ENCODE measurements at regions not wholly inside any gene's neighbourhood (a gene's known extent, or its start where the extent isn't known, plus 50 kb on each side); places are given as distances from the start of the nearest gene placed in this dataset.

DNA sequence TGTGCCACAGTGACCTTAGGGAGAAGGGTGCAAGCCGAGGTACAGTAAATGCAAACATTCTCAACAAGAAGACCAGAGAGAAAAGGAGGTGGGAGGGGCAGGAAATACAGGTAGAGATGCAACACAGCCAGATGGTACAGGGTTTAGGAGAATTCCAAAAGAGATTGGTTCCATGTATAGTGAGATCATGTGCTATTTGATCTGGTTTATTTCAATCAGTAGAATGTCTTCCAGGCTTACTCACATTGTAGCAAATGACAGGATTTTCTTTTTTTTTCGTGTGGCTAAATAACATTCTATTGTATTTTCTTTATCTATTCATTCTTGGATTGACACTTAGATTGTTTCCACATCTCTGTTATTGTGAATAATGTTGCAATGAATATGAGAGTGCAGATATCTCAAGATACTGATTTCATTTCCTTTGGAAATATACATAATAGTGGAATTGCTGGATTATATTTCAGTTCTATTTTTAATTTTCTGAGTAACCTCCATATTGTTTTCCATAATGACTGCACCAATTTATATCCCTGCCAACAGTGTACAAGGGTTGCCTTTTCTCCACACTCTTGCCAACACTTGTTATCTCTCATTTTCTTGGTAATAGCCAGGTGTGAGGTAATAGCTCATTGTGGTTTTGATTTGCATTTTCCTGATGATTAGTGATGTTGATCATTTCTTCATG, 107.8 kb upstream of the GAS1 start:
- H3K27ac ChIP-seq: no peak overlapping the region
- TF ChIP-seq, protein P1, sequence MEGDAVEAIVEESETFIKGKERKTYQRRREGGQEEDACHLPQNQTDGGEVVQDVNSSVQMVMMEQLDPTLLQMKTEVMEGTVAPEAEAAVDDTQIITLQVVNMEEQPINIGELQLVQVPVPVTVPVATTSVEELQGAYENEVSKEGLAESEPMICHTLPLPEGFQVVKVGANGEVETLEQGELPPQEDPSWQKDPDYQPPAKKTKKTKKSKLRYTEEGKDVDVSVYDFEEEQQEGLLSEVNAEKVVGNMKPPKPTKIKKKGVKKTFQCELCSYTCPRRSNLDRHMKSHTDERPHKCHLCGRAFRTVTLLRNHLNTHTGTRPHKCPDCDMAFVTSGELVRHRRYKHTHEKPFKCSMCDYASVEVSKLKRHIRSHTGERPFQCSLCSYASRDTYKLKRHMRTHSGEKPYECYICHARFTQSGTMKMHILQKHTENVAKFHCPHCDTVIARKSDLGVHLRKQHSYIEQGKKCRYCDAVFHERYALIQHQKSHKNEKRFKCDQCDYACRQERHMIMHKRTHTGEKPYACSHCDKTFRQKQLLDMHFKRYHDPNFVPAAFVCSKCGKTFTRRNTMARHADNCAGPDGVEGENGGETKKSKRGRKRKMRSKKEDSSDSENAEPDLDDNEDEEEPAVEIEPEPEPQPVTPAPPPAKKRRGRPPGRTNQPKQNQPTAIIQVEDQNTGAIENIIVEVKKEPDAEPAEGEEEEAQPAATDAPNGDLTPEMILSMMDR (conservative IDR thresholded peaks at IDR 0.05): no peak

DNA sequence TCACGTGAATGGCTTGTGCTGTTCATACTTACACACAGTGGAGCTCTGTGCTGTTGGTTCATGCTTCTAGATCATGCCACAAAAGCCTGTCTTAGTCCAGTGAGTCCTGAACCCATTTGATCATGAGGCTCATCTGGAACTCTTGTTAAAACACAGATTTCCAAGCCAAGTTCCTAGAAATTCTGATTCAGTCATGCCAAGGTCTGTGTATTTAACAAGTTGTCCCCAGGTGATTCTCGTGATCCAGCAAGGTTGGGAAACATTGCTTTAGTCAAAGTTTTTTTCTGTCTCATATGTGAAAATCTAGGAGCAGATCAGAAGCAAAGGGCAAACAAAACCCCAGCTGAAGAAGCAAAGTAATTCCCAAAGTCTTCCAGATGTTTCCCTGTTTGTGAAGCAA, 112.5 kb upstream of the GAS1 start:
- H3K27ac ChIP-seq: no peak overlapping the region
- TF ChIP-seq, protein P1 (conservative IDR thresholded peaks at IDR 0.05): no peak

DNA sequence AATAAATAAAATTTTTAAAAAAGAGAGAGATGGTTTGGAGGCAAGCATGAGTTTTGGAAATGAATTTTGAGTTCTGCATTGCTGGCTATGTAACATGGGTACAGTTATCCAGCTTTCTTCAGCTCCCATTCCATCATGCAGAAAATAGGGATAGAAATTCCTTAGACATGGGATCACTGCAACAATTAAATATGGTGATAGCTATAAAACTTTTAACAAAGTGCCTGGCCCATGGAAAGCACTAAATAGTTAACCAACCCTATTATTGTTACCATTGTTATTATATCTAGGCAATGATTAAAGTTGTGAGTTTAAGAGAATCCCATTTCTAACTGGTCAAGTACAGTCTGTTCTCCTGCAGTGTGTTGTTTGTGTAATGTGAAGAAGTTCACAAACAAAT, 115.4 kb upstream of the GAS1 start:
- H3K27ac ChIP-seq: no peak overlapping the region
- TF ChIP-seq, protein P1 (conservative IDR thresholded peaks at IDR 0.05): no peak

DNA sequence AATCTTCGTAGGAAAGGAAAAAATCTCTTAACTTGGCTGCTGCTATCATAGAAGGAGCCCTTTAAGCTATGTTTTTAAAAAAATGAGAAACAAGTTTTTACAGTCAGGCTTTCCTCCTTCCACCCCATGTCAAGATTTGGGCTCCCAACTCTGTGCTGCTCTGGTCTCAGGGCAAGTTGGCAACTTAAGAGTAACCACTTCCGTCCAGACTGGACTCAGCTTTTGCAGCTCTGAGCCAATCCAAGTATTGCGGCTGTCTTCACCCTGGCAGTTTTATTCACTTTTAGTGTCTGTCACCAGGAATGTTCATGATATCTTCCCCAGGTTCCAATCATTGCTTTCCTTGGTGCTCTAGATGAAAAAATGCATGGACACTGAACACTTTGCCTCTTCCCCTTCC, 115.9 kb upstream of the GAS1 start:
- TF ChIP-seq, protein P1 (conservative IDR thresholded peaks at IDR 0.05): no peak

DNA sequence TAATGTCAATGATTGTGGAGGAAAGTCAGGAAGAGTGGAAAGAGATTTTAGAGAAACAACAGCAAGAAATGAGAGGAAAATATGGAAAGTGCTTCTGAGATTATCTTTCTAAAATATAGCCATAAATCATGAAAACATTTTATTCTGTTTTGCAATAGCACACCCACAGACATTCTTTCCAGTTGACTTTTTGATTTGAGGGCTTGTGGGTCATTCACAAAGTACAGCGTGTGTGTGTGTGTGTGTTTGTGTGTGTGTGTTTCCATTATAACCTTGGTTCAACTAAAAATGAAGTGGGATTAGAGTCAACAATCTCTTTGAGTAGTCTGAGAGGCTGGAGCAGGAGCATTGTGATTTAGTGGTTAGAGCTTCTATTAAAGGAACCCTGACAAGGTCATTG, 116.6 kb upstream of the GAS1 start:
- no peak overlapping the region for H3K27ac ChIP-seq

More for the DNA sequence above, 115.9 kb upstream of the GAS1 start:
- H3K27ac ChIP-seq: no peak overlapping the region

DNA sequence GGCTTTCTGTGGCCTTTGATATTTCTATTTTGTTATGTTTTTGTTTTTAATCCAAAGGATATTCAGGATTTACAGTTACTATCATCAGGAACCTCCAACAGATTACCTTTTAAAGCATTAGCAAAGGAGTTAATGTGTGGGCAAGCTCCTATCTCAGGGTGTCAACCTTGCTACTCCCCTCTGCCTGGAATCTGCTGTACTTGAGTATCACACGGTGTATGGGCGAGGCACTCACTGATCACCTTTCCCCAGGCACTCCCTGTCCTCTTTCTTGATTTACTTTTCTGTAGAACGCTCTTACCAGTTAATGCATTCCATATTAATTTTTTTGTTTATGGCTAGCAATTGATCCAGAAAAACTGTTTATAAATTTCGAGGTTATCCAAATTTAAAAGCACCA, 117.0 kb upstream of the GAS1 start:
- no peak overlapping the region for H3K27ac ChIP-seq
- TF ChIP-seq, protein P1 (conservative IDR thresholded peaks at IDR 0.05): no peak

More for the DNA sequence above, 116.6 kb upstream of the GAS1 start:
- TF ChIP-seq, protein P1 (conservative IDR thresholded peaks at IDR 0.05): no peak

DNA sequence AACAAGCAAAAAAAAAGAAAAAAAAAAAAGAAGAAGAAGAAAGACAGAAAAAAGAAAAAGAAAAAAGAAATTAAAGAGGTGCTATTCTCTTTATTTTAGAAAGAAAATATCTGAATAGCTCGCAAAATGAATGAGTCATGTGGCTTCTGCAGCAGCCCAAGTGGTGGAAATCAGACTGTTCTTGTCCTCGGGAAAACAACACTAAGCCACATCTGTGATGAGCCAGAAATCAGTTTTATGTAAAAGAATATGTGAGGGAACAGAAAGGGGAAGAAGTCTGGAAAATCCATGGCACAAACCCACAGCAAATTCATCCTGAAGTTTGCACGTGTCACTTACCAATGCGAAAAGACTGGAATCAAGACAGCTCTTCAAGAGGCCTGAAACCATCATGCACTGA, 118.7 kb upstream of the GAS1 start:
- H3K27ac ChIP-seq: no peak overlapping the region
- TF ChIP-seq, protein P1 (conservative IDR thresholded peaks at IDR 0.05): no peak

All from VCaP (cell line).